ENCODE measurements at regions not wholly inside any gene's neighbourhood (a gene's known extent, or its start where the extent isn't known, plus 50 kb on each side); places are given as distances from the start of the nearest gene placed in this dataset.

- Histone ChIP-seq H3K27me3 (replicated peaks; ENCODE audit: control insufficient read depth, insufficient read depth, low read length) (no peaks in the 10 kb centered on the region; the same call in 1 of the 2 replicates), H3K4me3 (replicated peaks; ENCODE audit: low read depth, low read length) (no peak overlapping the region), H3K36me3 (ENCODE audit: control insufficient read depth, insufficient read depth, low read length) (no peaks in the 10 kb centered on the region)
- no peak for DNase-seq (ENCODE audit: extremely low read depth, insufficient read length)
- no peak for TF ChIP-seq CTCF (IDR thresholded peaks at IDR 0.05; ENCODE audit: insufficient read depth, low read length, poor library complexity, severe bottlenecking)
Measured at GRCh38 chr1:34433099-34433498, 256.4 kb downstream of the C1orf94 start.

GRCh38 chr1:34436836-34437235 is 260.1 kb downstream of the C1orf94 start:
- H3K36me3 ChIP-seq (ENCODE audit: control insufficient read depth, insufficient read depth, low read length) = no peaks in the 10 kb centered on the region
- TF ChIP-seq CTCF (IDR thresholded peaks at IDR 0.05; ENCODE audit: insufficient read depth, low read length, poor library complexity, severe bottlenecking) = no peak
- no peak for DNase-seq (ENCODE audit: extremely low read depth, insufficient read length)
- H3K4me3 ChIP-seq (replicated peaks; ENCODE audit: low read depth, low read length) = no peak overlapping the region
- H3K27me3 ChIP-seq (replicated peaks; ENCODE audit: control insufficient read depth, insufficient read depth, low read length) = no peaks in the 10 kb centered on the region; the same call in 1 of the 2 replicates

GRCh38 chr1:34441259-34442069 is 264.8 kb downstream of the C1orf94 start:
- Histone ChIP-seq H3K4me3 (replicated peaks; ENCODE audit: low read depth, low read length) (no peak overlapping the region), H3K36me3 (ENCODE audit: control insufficient read depth, insufficient read depth, low read length) (no peaks in the 10 kb centered on the region), H3K27me3 (replicated peaks; ENCODE audit: control insufficient read depth, insufficient read depth, low read length) (no peaks in the 10 kb centered on the region; the same call in none of the 2 replicates)
- no peak for DNase-seq (ENCODE audit: extremely low read depth, insufficient read length)
- no peak for TF ChIP-seq CTCF (IDR thresholded peaks at IDR 0.05; ENCODE audit: insufficient read depth, low read length, poor library complexity, severe bottlenecking)

GRCh38 chr1:34444516-34444915 is 267.8 kb downstream of the C1orf94 start:
- no peak for TF ChIP-seq CTCF (IDR thresholded peaks at IDR 0.05; ENCODE audit: insufficient read depth, low read length, poor library complexity, severe bottlenecking)
- Histone ChIP-seq H3K36me3 (ENCODE audit: control insufficient read depth, insufficient read depth, low read length) (no peaks in the 10 kb centered on the region), H3K4me3 (replicated peaks; ENCODE audit: low read depth, low read length) (no peak overlapping the region), H3K27me3 (replicated peaks; ENCODE audit: control insufficient read depth, insufficient read depth, low read length) (no peaks in the 10 kb centered on the region; the same call in none of the 2 replicates)
- no peak for DNase-seq (ENCODE audit: extremely low read depth, insufficient read length)

- TF ChIP-seq CTCF (IDR thresholded peaks at IDR 0.05; ENCODE audit: insufficient read depth, low read length, poor library complexity, severe bottlenecking) = no peak
- no peaks in the 10 kb centered on the region; the same call in 1 of the 2 replicates for H3K27me3 ChIP-seq (replicated peaks; ENCODE audit: control insufficient read depth, insufficient read depth, low read length)
- H3K36me3 ChIP-seq (ENCODE audit: control insufficient read depth, insufficient read depth, low read length) = no peaks in the 10 kb centered on the region
- DNase-seq (ENCODE audit: extremely low read depth, insufficient read length) = no peak
- no peak overlapping the region for H3K4me3 ChIP-seq (replicated peaks; ENCODE audit: low read depth, low read length)
Measured at GRCh38 chr1:34450325-34450724, 273.6 kb downstream of the C1orf94 start.

Measured in GM06990 (cell line).